ENCODE measurements at regions not wholly inside any gene's neighbourhood (a gene's known extent, or its start where the extent isn't known, plus 50 kb on each side); places are given as distances from the start of the nearest gene placed in this dataset.
"Not testable (repeated sequence)": the region's sequence is repeated elsewhere in the genome, so short reads cannot be mapped to it uniquely, and the experiment has no call there.

DNA sequence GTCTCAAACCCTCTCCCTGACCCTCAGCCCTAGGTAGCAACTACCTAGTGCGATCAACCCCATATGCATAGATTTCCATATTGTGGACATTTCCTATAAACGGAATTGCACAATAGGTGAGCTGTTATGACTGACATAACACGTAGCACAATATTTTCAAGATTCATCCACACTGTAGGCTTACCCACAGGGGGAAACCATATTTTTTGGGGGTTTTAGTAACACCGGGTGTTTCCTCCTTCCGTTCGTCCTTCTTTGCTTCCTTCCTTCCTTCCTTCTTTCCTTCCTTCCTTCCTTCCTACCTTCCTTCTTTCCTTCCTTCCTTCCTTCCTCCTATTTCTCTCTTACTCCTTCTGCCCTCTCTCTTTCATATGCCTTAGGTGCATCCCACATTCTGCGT lies 524.2 kb downstream of the CWH43 start:
- Mint-ChIP-seq H3K27me3 (ENCODE audit: low read depth) (peaks cover 22% of the 10 kb centered on the region), H3K36me3 (ENCODE audit: insufficient read depth in 1 of 3, low read depth in 3 of 3) (peaks cover 44 to 50% (median 45%) of the 10 kb centered on the region in 3 experiments), H3K9me3 (peaks cover 58 to 70% of the 10 kb centered on the region in 2 experiments)
- not testable (repeated sequence) for H3K79me1 ChIP-seq (ENCODE audit: insufficient read depth, low read depth, low read length, poor library complexity, severe bottlenecking); H2BK120ac ChIP-seq (ENCODE audit: low read depth, low read length, poor library complexity, severe bottlenecking); H3K23me2 ChIP-seq (ENCODE audit: insufficient read length, low read depth, low read length, poor library complexity, severe bottlenecking); H4K8ac ChIP-seq (replicated peaks; ENCODE audit: insufficient read length, low read depth, low read length); H2BK20ac ChIP-seq (ENCODE audit: low read depth, low read length, poor library complexity, severe bottlenecking); H3T11ph ChIP-seq (ENCODE audit: low read length); H3K4me3 Mint-ChIP-seq; H3K14ac ChIP-seq (ENCODE audit: insufficient read depth, low read length); H2BK5ac ChIP-seq (ENCODE audit: insufficient read length, low read length); H3K23ac ChIP-seq (ENCODE audit: insufficient read length, low read depth, low read length); H2BK12ac ChIP-seq (ENCODE audit: insufficient read length, low read depth, low read length); DNase-seq; H3K79me2 ChIP-seq (ENCODE audit: insufficient read depth, low read length); H3K27ac Mint-ChIP-seq; H3K4me1 ChIP-seq (ENCODE audit: insufficient read depth, low read length); H3K27me3 ChIP-seq (ENCODE audit: insufficient read depth, low read length); H3K18ac ChIP-seq (ENCODE audit: insufficient read length, low read depth, low read length); H4K20me1 ChIP-seq (ENCODE audit: control insufficient read depth, insufficient read depth, insufficient read length); H3K27ac ChIP-seq (ENCODE audit: insufficient read length, low read depth, low read length); H4K91ac ChIP-seq (ENCODE audit: insufficient read length, low read depth, low read length); H4K5ac ChIP-seq (ENCODE audit: insufficient read length, low read depth, low read length); H2AFZ ChIP-seq (ENCODE audit: low read length); H3K4me1 Mint-ChIP-seq; H3K56ac ChIP-seq (ENCODE audit: insufficient read length, low read depth, low read length); H3K9ac ChIP-seq (ENCODE audit: extremely low read depth, insufficient read length, low read length); H3K4ac ChIP-seq (ENCODE audit: low read depth, low read length); H2BK15ac ChIP-seq (ENCODE audit: low read depth, low read length); H2AK5ac ChIP-seq (ENCODE audit: insufficient read length, low read length); H3K4me2 ChIP-seq (ENCODE audit: insufficient read depth, insufficient read length, low read length)
- WGBS (ENCODE audit: extremely low coverage, insufficient read length, low lambda C conversion rate): no CpG with 5 or more reads among the region's 7 CpGs
- H3K9me3 ChIP-seq (ENCODE audit: control insufficient read depth, low read depth, low read length): peaks cover 53% of the 10 kb centered on the region

DNA sequence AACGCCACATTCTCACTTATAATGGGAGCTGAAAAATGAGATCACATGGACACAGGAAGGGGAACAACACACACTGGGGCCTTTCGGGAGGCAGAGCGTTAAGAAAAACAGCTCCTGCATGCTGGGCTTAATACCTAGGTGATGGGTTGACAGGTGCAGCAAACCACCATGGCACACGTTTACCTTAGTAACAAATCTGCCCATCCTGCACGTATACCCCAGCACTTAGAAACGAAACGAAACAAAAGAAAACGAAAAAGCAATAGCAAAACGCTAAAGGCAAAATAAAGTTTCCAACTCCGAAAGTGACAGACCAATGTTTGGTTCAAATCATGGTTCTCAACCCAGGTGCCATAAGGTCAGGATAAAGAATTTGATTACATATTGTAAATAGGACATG lies 525.3 kb downstream of the CWH43 start:
- no CpG with 5 or more reads among the region's 10 CpGs for WGBS (ENCODE audit: extremely low coverage, insufficient read length, low lambda C conversion rate)
- not testable (repeated sequence) for H3K4me1 Mint-ChIP-seq; H2BK5ac ChIP-seq (ENCODE audit: insufficient read length, low read length); H3K27ac ChIP-seq (ENCODE audit: insufficient read length, low read depth, low read length); H2BK15ac ChIP-seq (ENCODE audit: low read depth, low read length); H2BK12ac ChIP-seq (ENCODE audit: insufficient read length, low read depth, low read length); H2AFZ ChIP-seq (ENCODE audit: low read length); H3K79me1 ChIP-seq (ENCODE audit: insufficient read depth, low read depth, low read length, poor library complexity, severe bottlenecking); DNase-seq; H3K9ac ChIP-seq (ENCODE audit: extremely low read depth, insufficient read length, low read length); H2BK120ac ChIP-seq (ENCODE audit: low read depth, low read length, poor library complexity, severe bottlenecking); H3K4me1 ChIP-seq (ENCODE audit: insufficient read depth, low read length); H3K4ac ChIP-seq (ENCODE audit: low read depth, low read length); H3K27me3 ChIP-seq (ENCODE audit: insufficient read depth, low read length); H3K4me2 ChIP-seq (ENCODE audit: insufficient read depth, insufficient read length, low read length); H3K18ac ChIP-seq (ENCODE audit: insufficient read length, low read depth, low read length); H3K27ac Mint-ChIP-seq; H2BK20ac ChIP-seq (ENCODE audit: low read depth, low read length, poor library complexity, severe bottlenecking); H4K5ac ChIP-seq (ENCODE audit: insufficient read length, low read depth, low read length); H3K14ac ChIP-seq (ENCODE audit: insufficient read depth, low read length); H4K20me1 ChIP-seq (ENCODE audit: control insufficient read depth, insufficient read depth, insufficient read length); H3K23me2 ChIP-seq (ENCODE audit: insufficient read length, low read depth, low read length, poor library complexity, severe bottlenecking); H4K8ac ChIP-seq (replicated peaks; ENCODE audit: insufficient read length, low read depth, low read length); H3K79me2 ChIP-seq (ENCODE audit: insufficient read depth, low read length); H3K23ac ChIP-seq (ENCODE audit: insufficient read length, low read depth, low read length); H4K91ac ChIP-seq (ENCODE audit: insufficient read length, low read depth, low read length); H3K56ac ChIP-seq (ENCODE audit: insufficient read length, low read depth, low read length); H2AK5ac ChIP-seq (ENCODE audit: insufficient read length, low read length); H3K4me3 Mint-ChIP-seq; H3T11ph ChIP-seq (ENCODE audit: low read length)
- peaks cover 64% of the 10 kb centered on the region for H3K9me3 ChIP-seq (ENCODE audit: control insufficient read depth, low read depth, low read length)
- H3K27me3 Mint-ChIP-seq (ENCODE audit: low read depth): peaks cover 23% of the 10 kb centered on the region
- H3K9me3 Mint-ChIP-seq: peaks cover 67 to 76% of the 10 kb centered on the region in 2 experiments
- peaks cover 46 to 56% (median 47%) of the 10 kb centered on the region in 3 experiments for H3K36me3 Mint-ChIP-seq (ENCODE audit: insufficient read depth in 1 of 3, low read depth in 3 of 3)

All from H9 (cell line).